HepG2 (cell line): ENCODE measurements at regions not wholly inside any gene's neighbourhood (a gene's known extent, or its start where the extent isn't known, plus 50 kb on each side); places are given as distances from the start of the nearest gene placed in this dataset.

Source experiments
- ADNP ChIP-seq: sonication (generic); formaldehyde crosslinking; IDR thresholded peaks from 2 replicates; pipeline ENCODE4 v1.4.0; 2020; ENCODE audit warnings: missing genetic modification reagents
- CREM ChIP-seq, 2 experiments: sonication (generic) in 1 of 2; formaldehyde crosslinking in 1 of 2; IDR thresholded peaks; 2 replicates each; pipeline versions ENCODE4 v1.4.0 to v1.6.1; 2016 to 2020; ENCODE audit warnings: antibody characterized with exemption in 1 of 2, mild to moderate bottlenecking in 1 of 2, missing genetic modification reagents in 1 of 2
- HOXA5 ChIP-seq: sonication (generic); formaldehyde crosslinking; IDR thresholded peaks from 2 replicates; pipeline ENCODE4 v1.4.0; 2020; ENCODE audit warnings: missing genetic modification reagents
- RORA ChIP-seq: sonication (generic); formaldehyde crosslinking; IDR thresholded peaks from 2 replicates; pipeline ENCODE4 v1.5.0; 2020; ENCODE audit warnings: mild to moderate bottlenecking, missing genetic modification reagents, moderate library complexity
- TCF7 ChIP-seq: sonication (generic); IDR thresholded peaks from 2 replicates; pipeline ENCODE4 v1.6.1; 2016; ENCODE audit warnings: antibody characterized with exemption, low read depth
- ZBTB25 ChIP-seq: IDR thresholded peaks from 2 replicates; pipeline ENCODE4 v1.6.1; 2018; ENCODE audit warnings: missing genetic modification reagents
- ZNF281 ChIP-seq: sonication (generic); formaldehyde crosslinking; IDR thresholded peaks from 2 replicates; pipeline ENCODE4 v1.4.0; 2020; ENCODE audit warnings: missing genetic modification reagents, borderline replicate concordance
- ZNF296 ChIP-seq: sonication (generic); formaldehyde crosslinking; conservative IDR thresholded peaks from 2 replicates; pipeline ENCODE4 v1.5.0; 2020; ENCODE audit warnings: mild to moderate bottlenecking, missing genetic modification reagents
- ZNF546 ChIP-seq: sonication (generic); formaldehyde crosslinking; conservative IDR thresholded peaks from 2 replicates; pipeline ENCODE4 v1.8.1; 2023; ENCODE audit warnings: mild to moderate bottlenecking, missing genetic modification reagents
- ZNF674 ChIP-seq: sonication (generic); formaldehyde crosslinking; IDR thresholded peaks from 2 replicates; pipeline ENCODE4 v1.5.0; 2020; ENCODE audit warnings: low read depth, mild to moderate bottlenecking, missing genetic modification reagents
- ZNF709 ChIP-seq: sonication (generic); formaldehyde crosslinking; IDR thresholded peaks from 2 replicates; pipeline ENCODE4 v1.5.0; 2020; ENCODE audit warnings: mild to moderate bottlenecking, missing genetic modification reagents
- TF ChIP-seq, protein P1 (sequence below): sonication (generic); formaldehyde crosslinking; IDR thresholded peaks from 2 replicates; pipeline ENCODE4 v1.8.0; 2022; ENCODE audit warnings: missing genetic modification reagents, mild to moderate bottlenecking, borderline replicate concordance
- TF ChIP-seq, protein P2 (sequence below): sonication (generic); formaldehyde crosslinking; IDR thresholded peaks from 2 replicates; pipeline ENCODE4 v1.5.1; 2020; ENCODE audit warnings: missing genetic modification reagents, mild to moderate bottlenecking, borderline replicate concordance
- TF ChIP-seq, protein P3 (sequence below), 2 experiments: sonication (generic) in 1 of 2; formaldehyde crosslinking in 1 of 2; IDR thresholded peaks; 2 replicates each; pipeline versions ENCODE4 v1.6.1 to v1.9.0; 2014 to 2022; ENCODE audit warnings: antibody characterized with exemption in 1 of 2, borderline replicate concordance in 1 of 2, inconsistent platforms in 1 of 2, low read depth in 1 of 2, missing genetic modification reagents in 1 of 2

GRCh38 chr20:50243610-50244351, 53.2 kb downstream of the CEBPB start (continued):
- TF ChIP-seq ZNF281 (CRISPR knock-in tag) (no peak), ZBTB25 (CRISPR knock-in tag) (no peak), CREM (IDR thresholded peaks at IDR 0.05) (no peak), CREM (CRISPR knock-in tag; IDR thresholded peaks at IDR 0.05) (no peak), TCF7 (no peak), ZNF709 (CRISPR knock-in tag) (no peak), ADNP (CRISPR knock-in tag) (no peak), HOXA5 (no peak), ZNF296 (peak; percentile 55; the same call in 1 of the 2 replicates), ZNF546 (CRISPR knock-in tag) (no peak; the same call in 1 of the 2 replicates), RORA (CRISPR knock-in tag) (0 out of 2 replicates have a peak, but pooled peaks have one; percentile 32), ZNF674 (CRISPR knock-in tag) (peak; percentile 52; the same call in 1 of the 2 replicates)
- TF ChIP-seq, protein P1, sequence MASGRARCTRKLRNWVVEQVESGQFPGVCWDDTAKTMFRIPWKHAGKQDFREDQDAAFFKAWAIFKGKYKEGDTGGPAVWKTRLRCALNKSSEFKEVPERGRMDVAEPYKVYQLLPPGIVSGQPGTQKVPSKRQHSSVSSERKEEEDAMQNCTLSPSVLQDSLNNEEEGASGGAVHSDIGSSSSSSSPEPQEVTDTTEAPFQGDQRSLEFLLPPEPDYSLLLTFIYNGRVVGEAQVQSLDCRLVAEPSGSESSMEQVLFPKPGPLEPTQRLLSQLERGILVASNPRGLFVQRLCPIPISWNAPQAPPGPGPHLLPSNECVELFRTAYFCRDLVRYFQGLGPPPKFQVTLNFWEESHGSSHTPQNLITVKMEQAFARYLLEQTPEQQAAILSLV (CRISPR knock-in tag), result no peak
- TF ChIP-seq, protein P2, sequence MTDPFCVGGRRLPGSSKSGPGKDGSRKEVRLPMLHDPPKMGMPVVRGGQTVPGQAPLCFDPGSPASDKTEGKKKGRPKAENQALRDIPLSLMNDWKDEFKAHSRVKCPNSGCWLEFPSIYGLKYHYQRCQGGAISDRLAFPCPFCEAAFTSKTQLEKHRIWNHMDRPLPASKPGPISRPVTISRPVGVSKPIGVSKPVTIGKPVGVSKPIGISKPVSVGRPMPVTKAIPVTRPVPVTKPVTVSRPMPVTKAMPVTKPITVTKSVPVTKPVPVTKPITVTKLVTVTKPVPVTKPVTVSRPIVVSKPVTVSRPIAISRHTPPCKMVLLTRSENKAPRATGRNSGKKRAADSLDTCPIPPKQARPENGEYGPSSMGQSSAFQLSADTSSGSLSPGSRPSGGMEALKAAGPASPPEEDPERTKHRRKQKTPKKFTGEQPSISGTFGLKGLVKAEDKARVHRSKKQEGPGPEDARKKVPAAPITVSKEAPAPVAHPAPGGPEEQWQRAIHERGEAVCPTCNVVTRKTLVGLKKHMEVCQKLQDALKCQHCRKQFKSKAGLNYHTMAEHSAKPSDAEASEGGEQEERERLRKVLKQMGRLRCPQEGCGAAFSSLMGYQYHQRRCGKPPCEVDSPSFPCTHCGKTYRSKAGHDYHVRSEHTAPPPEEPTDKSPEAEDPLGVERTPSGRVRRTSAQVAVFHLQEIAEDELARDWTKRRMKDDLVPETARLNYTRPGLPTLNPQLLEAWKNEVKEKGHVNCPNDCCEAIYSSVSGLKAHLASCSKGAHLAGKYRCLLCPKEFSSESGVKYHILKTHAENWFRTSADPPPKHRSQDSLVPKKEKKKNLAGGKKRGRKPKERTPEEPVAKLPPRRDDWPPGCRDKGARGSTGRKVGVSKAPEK (CRISPR knock-in tag), result no peak
- TF ChIP-seq, protein P3, sequence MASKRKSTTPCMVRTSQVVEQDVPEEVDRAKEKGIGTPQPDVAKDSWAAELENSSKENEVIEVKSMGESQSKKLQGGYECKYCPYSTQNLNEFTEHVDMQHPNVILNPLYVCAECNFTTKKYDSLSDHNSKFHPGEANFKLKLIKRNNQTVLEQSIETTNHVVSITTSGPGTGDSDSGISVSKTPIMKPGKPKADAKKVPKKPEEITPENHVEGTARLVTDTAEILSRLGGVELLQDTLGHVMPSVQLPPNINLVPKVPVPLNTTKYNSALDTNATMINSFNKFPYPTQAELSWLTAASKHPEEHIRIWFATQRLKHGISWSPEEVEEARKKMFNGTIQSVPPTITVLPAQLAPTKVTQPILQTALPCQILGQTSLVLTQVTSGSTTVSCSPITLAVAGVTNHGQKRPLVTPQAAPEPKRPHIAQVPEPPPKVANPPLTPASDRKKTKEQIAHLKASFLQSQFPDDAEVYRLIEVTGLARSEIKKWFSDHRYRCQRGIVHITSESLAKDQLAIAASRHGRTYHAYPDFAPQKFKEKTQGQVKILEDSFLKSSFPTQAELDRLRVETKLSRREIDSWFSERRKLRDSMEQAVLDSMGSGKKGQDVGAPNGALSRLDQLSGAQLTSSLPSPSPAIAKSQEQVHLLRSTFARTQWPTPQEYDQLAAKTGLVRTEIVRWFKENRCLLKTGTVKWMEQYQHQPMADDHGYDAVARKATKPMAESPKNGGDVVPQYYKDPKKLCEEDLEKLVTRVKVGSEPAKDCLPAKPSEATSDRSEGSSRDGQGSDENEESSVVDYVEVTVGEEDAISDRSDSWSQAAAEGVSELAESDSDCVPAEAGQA (IDR thresholded peaks at IDR 0.05; ENCODE audit: low read depth), result no peak
- TF ChIP-seq, protein P3 (CRISPR knock-in tag; IDR thresholded peaks at IDR 0.05; ENCODE audit: borderline replicate concordance), result no peak
